ENCODE measurements at regions not wholly inside any gene's neighbourhood (a gene's known extent, or its start where the extent isn't known, plus 50 kb on each side); places are given as distances from the start of the nearest gene placed in this dataset.
A peak's percentile ranks its signal among the peaks of the same experiment; 100 is the strongest.

- TF ChIP-seq, protein P1, sequence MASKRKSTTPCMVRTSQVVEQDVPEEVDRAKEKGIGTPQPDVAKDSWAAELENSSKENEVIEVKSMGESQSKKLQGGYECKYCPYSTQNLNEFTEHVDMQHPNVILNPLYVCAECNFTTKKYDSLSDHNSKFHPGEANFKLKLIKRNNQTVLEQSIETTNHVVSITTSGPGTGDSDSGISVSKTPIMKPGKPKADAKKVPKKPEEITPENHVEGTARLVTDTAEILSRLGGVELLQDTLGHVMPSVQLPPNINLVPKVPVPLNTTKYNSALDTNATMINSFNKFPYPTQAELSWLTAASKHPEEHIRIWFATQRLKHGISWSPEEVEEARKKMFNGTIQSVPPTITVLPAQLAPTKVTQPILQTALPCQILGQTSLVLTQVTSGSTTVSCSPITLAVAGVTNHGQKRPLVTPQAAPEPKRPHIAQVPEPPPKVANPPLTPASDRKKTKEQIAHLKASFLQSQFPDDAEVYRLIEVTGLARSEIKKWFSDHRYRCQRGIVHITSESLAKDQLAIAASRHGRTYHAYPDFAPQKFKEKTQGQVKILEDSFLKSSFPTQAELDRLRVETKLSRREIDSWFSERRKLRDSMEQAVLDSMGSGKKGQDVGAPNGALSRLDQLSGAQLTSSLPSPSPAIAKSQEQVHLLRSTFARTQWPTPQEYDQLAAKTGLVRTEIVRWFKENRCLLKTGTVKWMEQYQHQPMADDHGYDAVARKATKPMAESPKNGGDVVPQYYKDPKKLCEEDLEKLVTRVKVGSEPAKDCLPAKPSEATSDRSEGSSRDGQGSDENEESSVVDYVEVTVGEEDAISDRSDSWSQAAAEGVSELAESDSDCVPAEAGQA (IDR thresholded peaks at IDR 0.05; ENCODE audit: low read depth), result no peak
- TF ChIP-seq, protein P1 (CRISPR knock-in tag; IDR thresholded peaks at IDR 0.05; ENCODE audit: borderline replicate concordance), result no peak
- TF ChIP-seq ZC3H13 (CRISPR knock-in tag; IDR thresholded peaks at IDR 0.05) (no peak), SKI (IDR thresholded peaks at IDR 0.05; ENCODE audit: partially characterized antibody) (peak; percentile 27), ZNF296 (CRISPR knock-in tag; conservative IDR thresholded peaks at IDR 0.05) (no peak), ZNF597 (CRISPR knock-in tag; IDR thresholded peaks at IDR 0.05) (no peak), SP2 (CRISPR knock-in tag; IDR thresholded peaks at IDR 0.05) (no peak), KAT8 (CRISPR knock-in tag; IDR thresholded peaks at IDR 0.05) (peak; percentile 61), TBX3 (IDR thresholded peaks at IDR 0.05; ENCODE audit: borderline replicate concordance) (0 out of 2 replicates have a peak, but pooled peaks have one; percentile 9), ZSCAN29 (CRISPR knock-in tag; conservative IDR thresholded peaks at IDR 0.05) (no peak), NRL (CRISPR knock-in tag; IDR thresholded peaks at IDR 0.05; ENCODE audit: borderline replicate concordance) (no peak), ATAD3A (CRISPR knock-in tag; IDR thresholded peaks at IDR 0.05) (no peak), SOX6 (IDR thresholded peaks at IDR 0.05) (no peak), SOX6 (CRISPR knock-in tag; IDR thresholded peaks at IDR 0.05) (peak; percentile 85), ZNF776 (CRISPR knock-in tag; IDR thresholded peaks at IDR 0.05) (no peak), HINFP (CRISPR knock-in tag; IDR thresholded peaks at IDR 0.05; ENCODE audit: low read depth) (no peak), ZNF260 (CRISPR knock-in tag; IDR thresholded peaks at IDR 0.05; ENCODE audit: borderline replicate concordance, low read depth) (no peak), THAP9 (CRISPR knock-in tag; IDR thresholded peaks at IDR 0.05; ENCODE audit: borderline replicate concordance) (no peak)
- TF ChIP-seq, protein P2, sequence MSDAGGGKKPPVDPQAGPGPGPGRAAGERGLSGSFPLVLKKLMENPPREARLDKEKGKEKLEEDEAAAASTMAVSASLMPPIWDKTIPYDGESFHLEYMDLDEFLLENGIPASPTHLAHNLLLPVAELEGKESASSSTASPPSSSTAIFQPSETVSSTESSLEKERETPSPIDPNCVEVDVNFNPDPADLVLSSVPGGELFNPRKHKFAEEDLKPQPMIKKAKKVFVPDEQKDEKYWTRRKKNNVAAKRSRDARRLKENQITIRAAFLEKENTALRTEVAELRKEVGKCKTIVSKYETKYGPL (CRISPR knock-in tag; IDR thresholded peaks at IDR 0.05), result 0 out of 2 replicates have a peak, but pooled peaks have one; percentile 56
Measured at GRCh38 chr18:48488388-48488850, 50.4 kb upstream of the CTIF start (continued).

Data from HepG2 (cell line).